ENCODE measurements at regions not wholly inside any gene's neighbourhood (a gene's known extent, or its start where the extent isn't known, plus 50 kb on each side); places are given as distances from the start of the nearest gene placed in this dataset.

GRCh38 chr4:38273407-38273806 is 313.2 kb downstream of the PTTG2 start:
- TF ChIP-seq, protein P1, sequence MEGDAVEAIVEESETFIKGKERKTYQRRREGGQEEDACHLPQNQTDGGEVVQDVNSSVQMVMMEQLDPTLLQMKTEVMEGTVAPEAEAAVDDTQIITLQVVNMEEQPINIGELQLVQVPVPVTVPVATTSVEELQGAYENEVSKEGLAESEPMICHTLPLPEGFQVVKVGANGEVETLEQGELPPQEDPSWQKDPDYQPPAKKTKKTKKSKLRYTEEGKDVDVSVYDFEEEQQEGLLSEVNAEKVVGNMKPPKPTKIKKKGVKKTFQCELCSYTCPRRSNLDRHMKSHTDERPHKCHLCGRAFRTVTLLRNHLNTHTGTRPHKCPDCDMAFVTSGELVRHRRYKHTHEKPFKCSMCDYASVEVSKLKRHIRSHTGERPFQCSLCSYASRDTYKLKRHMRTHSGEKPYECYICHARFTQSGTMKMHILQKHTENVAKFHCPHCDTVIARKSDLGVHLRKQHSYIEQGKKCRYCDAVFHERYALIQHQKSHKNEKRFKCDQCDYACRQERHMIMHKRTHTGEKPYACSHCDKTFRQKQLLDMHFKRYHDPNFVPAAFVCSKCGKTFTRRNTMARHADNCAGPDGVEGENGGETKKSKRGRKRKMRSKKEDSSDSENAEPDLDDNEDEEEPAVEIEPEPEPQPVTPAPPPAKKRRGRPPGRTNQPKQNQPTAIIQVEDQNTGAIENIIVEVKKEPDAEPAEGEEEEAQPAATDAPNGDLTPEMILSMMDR (IDR thresholded peaks at IDR 0.05; ENCODE audit: insufficient read depth, low read length) = no peak
- TF ChIP-seq, protein P2, sequence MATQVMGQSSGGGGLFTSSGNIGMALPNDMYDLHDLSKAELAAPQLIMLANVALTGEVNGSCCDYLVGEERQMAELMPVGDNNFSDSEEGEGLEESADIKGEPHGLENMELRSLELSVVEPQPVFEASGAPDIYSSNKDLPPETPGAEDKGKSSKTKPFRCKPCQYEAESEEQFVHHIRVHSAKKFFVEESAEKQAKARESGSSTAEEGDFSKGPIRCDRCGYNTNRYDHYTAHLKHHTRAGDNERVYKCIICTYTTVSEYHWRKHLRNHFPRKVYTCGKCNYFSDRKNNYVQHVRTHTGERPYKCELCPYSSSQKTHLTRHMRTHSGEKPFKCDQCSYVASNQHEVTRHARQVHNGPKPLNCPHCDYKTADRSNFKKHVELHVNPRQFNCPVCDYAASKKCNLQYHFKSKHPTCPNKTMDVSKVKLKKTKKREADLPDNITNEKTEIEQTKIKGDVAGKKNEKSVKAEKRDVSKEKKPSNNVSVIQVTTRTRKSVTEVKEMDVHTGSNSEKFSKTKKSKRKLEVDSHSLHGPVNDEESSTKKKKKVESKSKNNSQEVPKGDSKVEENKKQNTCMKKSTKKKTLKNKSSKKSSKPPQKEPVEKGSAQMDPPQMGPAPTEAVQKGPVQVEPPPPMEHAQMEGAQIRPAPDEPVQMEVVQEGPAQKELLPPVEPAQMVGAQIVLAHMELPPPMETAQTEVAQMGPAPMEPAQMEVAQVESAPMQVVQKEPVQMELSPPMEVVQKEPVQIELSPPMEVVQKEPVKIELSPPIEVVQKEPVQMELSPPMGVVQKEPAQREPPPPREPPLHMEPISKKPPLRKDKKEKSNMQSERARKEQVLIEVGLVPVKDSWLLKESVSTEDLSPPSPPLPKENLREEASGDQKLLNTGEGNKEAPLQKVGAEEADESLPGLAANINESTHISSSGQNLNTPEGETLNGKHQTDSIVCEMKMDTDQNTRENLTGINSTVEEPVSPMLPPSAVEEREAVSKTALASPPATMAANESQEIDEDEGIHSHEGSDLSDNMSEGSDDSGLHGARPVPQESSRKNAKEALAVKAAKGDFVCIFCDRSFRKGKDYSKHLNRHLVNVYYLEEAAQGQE (IDR thresholded peaks at IDR 0.05; ENCODE audit: insufficient replicate concordance, low read depth) = no peak
- TF ChIP-seq POLR2AphosphoS5 (IDR thresholded peaks at IDR 0.05; ENCODE audit: low read depth) (no peak), GABPA (IDR thresholded peaks at IDR 0.05; ENCODE audit: low read depth) (no peak)

All from HL-60 (cell line).